SK-N-SH (cell line): ENCODE measurements at regions not wholly inside any gene's neighbourhood (a gene's known extent, or its start where the extent isn't known, plus 50 kb on each side); places are given as distances from the start of the nearest gene placed in this dataset.

Experiments used
- CHD2 ChIP-seq: fragments of 150-350 bp; IDR thresholded peaks from 2 replicates; pipeline ENCODE4 v1.6.1; 2018; ENCODE audit warnings: low read length; ENCODE audit not compliant: partially characterized antibody
- CTCF ChIP-seq: fragments of 200-600 bp; sonication (generic); IDR thresholded peaks from 2 replicates; pipeline ENCODE4 v1.6.1; 2017; ENCODE audit warnings: antibody characterized with exemption, mild to moderate bottlenecking, moderate library complexity
- EZH2phosphoT487 ChIP-seq: fragments of 200-600 bp; sonication (generic); IDR thresholded peaks from 2 replicates; pipeline ENCODE4 v1.6.1; 2017; ENCODE audit warnings: low read depth, mixed run types, mild to moderate bottlenecking, antibody characterized with exemption, moderate library complexity, borderline replicate concordance
- JUND ChIP-seq: IDR thresholded peaks from 2 replicates; pipeline ENCODE4 v1.4.0; 2012
- POLR2AphosphoS5 ChIP-seq: IDR thresholded peaks from 2 replicates; pipeline ENCODE4 v1.6.1; 2012; ENCODE audit warnings: low read depth, low read length
- REST ChIP-seq: IDR thresholded peaks from 2 replicates; pipeline ENCODE4 v1.6.1; 2012; ENCODE audit warnings: mild to moderate bottlenecking, low read depth, low read length, moderate library complexity
- SIN3A ChIP-seq: IDR thresholded peaks from 2 replicates; pipeline ENCODE4 v1.6.1; 2012; ENCODE audit warnings: low read depth, mild to moderate bottlenecking, low read length, moderate library complexity, borderline replicate concordance
- SMC3 ChIP-seq: IDR thresholded peaks from 2 replicates; pipeline ENCODE4 v1.6.1; 2012; ENCODE audit warnings: low read depth, low read length, improper control_type of control experiment
- ZBTB33 ChIP-seq: IDR thresholded peaks from 2 replicates; pipeline ENCODE4 v1.4.0; 2012; ENCODE audit warnings: low read depth, borderline replicate concordance

- TF ChIP-seq REST (no peak), JUND (no peak), ZBTB33 (no peak), CTCF (no peak), SMC3 (no peak), SIN3A (no peak), EZH2phosphoT487 (no peak), CHD2 (no peak), POLR2AphosphoS5 (no peak)
Observed at GRCh38 chr5:108649106-108649505, 98.6 kb upstream of the FER start.
